Loucy (cell line): ENCODE measurements at regions not wholly inside any gene's neighbourhood (a gene's known extent, or its start where the extent isn't known, plus 50 kb on each side); places are given as distances from the start of the nearest gene placed in this dataset.

Source experiments
- CTCF ChIP-seq: fragments of 200-600 bp; sonication (generic); conservative IDR thresholded peaks from 2 replicates; pipeline ENCODE4 v1.5.1; 2014; ENCODE audit warnings: mild to moderate bottlenecking, antibody characterized with exemption, low read length
- EZH2phosphoT487 ChIP-seq: fragments of 200-600 bp; IDR thresholded peaks from 2 replicates; pipeline ENCODE4 v1.6.1; 2018; ENCODE audit warnings: antibody characterized with exemption, mild to moderate bottlenecking, moderate library complexity, borderline replicate concordance

- no peak for TF ChIP-seq CTCF
- no peak for TF ChIP-seq EZH2phosphoT487
Measured at GRCh38 chr18:1393929-1394328, 489.3 kb downstream of the ADCYAP1 start.
